GM21528 (cell line): ENCODE measurements at regions not wholly inside any gene's neighbourhood (a gene's known extent, or its start where the extent isn't known, plus 50 kb on each side); places are given as distances from the start of the nearest gene placed in this dataset.

ENCODE experiments used
- ATAC-seq: cut with Tn5 transposase; IDR thresholded peaks from one replicate; pipeline ENCODE4 v1.9.1; 2021; ENCODE audit warnings: mild to moderate bottlenecking, moderate library complexity; ENCODE audit not compliant: unreplicated experiment, low FRiP score

- ATAC-seq = no peak
These were observed 152.7 kb downstream of the TBXT start for GRCh38 chr6:166014966-166015365.

GRCh38 chr6:166010136-166010960 is 157.3 kb downstream of the TBXT start:
- no peak for ATAC-seq

DNA sequence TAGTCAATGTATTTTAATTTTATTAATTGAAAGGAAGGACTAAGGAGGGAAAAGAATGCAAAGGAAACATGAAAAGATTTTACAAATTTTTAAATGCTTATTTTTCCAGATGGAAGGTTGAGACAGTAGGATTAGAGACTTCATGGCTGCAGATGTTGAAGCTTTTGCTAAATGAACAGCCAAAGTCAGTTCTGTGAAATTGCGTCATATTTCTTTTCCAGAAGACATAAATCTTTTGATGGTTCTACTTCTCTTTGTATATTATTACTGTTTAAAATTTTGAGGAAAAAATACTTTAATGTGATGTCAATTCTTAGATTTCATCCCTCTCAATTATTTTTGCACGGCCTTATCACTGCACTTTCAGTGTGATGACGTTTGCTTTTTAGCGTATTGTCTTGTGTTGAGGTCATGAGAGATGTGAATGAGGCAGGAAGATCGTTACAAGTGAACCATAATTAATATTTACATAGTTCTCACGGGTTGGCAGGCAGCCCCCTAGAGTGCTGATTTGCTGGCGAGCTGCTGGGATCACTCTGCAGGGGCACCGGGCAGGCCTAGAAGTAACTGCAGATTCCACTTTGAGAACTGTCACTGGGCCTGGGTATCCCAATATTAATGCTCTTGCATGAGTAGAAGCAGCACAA is 158.1 kb downstream of the TBXT start:
- no peak for ATAC-seq

DNA sequence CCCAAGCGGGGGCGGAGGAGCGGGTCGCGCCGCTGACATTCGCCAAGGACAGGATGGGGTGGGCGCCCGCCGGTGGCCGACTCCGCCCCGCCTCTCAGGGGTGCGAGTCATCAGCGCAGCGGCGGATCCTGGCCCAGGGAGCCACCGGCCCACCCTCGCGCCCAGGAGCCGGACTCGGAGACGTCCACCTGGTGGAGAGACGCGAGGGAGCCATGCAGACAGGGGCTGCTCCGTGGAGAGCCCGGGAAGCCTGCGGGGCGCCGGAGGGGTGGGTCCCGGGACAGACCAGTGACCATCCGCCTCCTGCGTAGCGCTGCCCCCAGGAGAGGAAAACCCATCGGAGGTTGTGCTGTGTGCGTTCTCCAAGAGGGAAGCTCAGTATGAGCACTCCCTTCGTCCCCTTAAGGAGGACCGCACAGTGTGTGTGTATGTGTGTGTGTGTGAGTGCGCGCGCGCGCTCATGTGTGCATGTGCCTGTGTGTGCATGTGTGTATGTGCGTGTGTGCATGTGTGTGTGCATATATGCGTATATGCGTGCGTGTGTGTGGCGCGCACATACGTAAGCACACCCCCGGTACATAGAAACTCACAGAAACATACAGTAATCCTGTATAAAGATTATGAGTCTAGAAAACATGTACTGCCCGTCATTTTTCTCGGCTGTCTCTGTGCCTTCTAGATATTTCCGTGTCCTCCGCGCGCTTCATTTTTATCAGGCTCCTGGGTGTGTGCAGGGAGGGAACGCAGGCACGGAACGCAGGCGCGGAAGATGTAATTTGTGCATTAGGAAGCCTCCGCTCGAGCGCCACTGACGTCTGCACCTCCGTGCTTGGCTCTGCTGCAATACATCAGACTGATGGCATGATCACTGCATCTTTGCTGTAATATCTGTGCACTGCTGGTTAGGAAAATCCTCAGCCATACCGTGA is 158.9 kb downstream of the TBXT start:
- no peak for ATAC-seq

- no peak for ATAC-seq
These were observed 160.0 kb downstream of the TBXT start for GRCh38 chr6:166007349-166008263.

DNA sequence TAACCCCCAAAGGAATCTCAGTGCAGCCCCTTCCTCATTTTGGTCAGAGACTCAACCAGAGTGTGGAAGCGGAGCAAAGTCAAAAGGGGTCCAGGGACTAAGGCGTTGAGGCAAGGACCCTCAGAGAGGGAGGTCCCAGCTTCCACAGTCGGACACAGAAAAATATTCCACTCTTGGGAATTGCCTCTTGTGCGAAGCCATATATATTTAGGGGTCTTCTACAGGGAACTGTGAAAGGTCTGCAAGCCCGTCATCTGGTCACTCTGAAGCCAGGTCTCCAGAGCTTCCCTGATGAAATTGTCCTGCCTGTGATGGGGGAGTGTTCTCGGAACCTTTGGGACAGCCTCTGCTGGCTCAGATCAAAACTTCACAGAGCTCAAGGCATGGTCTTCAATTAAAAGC is 160.8 kb downstream of the TBXT start:
- no peak for ATAC-seq

DNA sequence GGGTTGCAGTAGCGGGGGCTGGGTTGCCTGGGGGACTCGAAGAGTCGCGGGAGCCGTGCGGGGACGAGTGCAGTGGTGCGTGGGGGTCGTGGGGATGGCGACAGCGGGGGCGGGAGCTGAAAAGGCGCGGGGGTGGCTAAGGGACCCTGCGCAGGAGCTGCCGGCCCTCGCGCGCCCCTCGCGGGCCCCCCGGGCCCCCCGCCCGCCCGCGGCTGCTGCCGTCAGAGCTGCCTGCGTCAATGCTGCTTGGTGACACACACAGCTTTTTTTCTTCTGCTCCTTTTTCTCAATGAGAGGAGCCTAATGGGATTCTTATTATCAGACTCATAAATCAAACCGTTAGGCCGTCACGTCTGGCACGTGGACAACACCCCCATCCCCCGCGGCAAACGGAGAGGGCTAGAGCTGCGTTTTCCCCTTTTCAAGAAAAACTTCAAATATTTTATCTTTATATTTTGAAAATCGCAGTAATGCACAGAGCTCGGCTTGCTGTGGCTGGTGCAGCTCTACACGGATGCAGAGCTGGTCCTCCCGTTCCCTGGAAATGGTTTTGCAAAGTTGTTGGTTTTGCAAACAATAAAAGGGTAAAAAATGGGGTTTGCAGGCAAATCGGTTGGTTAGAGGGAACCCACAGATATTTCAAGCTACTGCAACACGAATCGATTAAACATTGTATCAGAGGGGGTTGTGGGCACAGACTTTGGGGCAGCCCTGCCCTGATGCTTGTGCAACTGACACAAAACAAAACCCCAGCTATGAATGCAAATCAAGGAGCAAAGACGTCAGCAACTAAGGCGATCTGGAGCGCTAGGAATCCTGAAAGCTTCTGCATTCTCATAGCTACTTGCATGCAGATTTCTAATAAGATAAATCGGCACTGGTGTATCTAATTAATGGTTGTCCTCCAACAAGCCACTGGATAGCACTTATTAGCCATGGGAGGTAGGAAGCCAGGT is 161.4 kb downstream of the TBXT start:
- no peak for ATAC-seq

DNA sequence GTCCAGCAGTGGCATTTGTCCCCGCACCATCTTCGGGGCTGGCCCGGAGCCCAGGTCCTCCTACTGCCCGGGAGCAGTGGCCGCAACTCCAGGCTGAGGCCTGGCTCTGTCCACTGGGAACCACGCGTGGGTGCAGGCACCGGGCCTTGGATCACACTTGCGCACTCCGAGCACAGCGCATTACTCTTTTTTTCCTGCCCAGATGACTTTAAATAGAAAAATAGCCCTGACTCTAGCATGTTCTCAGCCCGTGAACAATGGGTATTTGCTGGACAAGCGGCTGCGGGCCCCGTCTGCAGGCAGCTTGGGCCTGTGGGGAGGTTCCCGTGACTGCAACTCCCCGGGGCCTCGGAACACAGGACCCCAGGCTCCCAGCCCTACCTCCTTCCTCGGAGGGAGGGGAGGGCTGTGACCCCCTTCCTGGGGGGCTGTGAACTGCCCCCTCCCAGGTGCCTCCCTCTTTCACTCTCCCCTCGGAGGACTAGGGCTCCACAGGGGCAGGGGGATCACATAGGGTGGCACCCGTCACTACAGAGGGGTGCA is 162.2 kb downstream of the TBXT start:
- no peak for ATAC-seq

DNA sequence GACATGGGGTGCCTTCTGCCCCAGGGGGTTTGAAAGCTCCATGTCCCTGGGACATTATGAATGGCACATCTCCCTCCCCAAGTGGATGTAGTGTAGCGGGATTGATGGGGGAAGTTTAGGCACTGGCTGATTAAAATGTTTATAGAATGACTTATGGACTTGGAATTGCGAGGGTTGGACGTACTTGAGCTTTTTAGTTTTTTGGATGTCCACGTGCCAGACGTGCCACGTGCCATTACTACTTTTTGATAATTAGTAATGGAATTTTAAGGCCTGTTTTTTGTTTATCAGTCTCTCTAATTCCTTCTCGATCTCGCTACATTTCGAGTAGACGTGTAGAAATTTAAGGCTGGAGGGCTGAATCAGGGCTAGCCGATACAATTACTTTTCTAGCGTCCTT is 162.8 kb downstream of the TBXT start:
- no peak for ATAC-seq

DNA sequence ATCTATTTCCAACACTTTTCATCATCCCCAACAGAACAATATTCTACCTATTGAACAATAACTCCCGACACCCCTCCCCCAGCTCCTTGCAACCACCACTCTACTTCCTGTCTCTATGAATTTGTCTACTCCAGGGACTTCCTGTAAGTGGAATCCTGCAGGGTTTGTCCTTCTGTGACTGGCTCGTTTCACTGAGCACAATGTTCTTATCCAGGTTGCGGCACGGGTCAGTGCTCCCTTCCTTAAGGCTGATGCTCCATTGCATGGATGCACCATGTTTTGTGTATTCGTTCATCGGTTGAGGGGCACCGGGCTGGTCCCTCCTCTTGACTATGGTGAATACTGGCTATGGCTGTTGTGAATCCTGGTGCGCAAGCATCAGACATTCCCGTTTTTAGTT is 163.2 kb downstream of the TBXT start:
- ATAC-seq = no peak

DNA sequence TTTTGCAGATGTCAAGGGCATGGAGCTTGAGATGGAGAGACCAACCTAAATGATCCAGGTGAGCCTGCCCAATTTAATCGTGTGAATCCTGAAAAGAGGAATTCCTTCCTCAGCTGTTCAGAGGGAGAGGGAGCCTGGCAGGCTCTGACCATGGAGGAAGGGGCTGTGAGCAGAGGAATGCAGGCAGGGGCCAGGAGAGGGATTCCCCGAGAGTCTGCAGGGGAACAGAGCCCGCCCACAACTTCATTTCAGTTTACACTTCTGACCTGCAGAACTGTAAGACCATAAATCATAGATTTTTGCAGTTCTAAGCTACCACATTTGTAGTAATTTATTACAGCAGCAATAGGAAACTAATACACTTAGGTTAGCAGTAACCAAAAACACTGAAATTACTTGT is 164.1 kb downstream of the TBXT start:
- ATAC-seq = no peak

GRCh38 chr6:166001359-166001758 is 166.3 kb downstream of the TBXT start:
- no peak for ATAC-seq

DNA sequence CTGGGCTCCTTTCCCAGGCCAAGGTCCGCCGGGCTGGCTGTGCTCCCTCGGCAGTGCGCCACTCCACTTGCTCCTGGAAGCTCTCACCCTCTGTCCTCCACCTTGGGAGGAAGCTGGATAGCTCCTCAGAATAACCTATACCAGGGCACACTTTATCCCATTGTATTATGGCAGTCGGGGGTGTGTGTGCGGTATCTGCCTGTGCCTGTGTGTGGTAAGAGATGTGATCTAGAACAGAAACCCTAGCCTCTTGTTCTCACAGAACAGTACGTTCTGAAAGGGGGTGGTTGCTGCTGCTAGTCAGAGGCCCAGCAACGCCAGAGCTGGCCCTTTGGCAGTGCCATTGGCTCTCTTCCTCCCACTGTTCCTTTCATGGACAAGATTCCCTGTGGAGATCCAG is 168.4 kb downstream of the TBXT start:
- ATAC-seq = no peak

DNA sequence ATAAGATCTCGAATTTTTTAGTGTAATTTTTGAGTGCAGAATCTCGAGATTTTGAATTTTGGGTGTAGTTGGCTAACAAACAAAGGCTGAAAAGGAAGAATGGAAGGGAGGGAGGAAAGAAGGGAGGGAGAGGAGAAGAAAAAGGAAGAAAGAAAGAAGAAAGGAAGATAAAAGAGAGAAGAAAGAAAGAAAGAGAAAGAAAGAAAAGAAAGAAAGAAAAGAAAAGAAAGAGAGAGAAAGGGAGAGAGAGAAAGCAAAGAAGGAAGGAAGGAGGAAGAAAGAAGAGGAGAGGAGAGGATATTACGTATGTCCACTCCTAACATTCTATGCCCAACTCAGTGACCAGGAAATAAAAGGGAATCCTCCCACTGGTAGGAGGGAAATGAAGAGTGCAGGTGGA is 169.6 kb downstream of the TBXT start:
- no peak for ATAC-seq

GRCh38 chr6:165991341-165991740 is 176.3 kb downstream of the TBXT start:
- no peak for ATAC-seq

DNA sequence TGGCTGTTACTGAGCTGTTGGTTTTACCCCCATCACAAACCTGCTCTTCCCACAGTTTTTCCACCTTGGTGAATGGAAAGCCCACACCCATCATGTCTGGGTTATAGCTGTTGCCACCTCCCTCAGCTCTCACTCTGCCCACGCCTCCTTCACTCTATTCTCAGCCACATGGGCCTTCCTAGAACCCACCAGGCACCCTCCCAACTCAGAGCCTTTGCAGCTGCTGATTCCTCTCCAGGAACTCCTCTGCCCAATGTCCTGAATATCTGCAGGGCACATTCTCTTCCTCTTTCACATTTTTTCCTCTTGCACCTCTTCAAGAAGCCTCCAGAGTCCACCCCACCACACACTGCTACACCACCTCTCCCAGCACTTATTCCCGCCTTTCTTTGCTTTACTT is 177.4 kb downstream of the TBXT start:
- no peak for ATAC-seq

DNA sequence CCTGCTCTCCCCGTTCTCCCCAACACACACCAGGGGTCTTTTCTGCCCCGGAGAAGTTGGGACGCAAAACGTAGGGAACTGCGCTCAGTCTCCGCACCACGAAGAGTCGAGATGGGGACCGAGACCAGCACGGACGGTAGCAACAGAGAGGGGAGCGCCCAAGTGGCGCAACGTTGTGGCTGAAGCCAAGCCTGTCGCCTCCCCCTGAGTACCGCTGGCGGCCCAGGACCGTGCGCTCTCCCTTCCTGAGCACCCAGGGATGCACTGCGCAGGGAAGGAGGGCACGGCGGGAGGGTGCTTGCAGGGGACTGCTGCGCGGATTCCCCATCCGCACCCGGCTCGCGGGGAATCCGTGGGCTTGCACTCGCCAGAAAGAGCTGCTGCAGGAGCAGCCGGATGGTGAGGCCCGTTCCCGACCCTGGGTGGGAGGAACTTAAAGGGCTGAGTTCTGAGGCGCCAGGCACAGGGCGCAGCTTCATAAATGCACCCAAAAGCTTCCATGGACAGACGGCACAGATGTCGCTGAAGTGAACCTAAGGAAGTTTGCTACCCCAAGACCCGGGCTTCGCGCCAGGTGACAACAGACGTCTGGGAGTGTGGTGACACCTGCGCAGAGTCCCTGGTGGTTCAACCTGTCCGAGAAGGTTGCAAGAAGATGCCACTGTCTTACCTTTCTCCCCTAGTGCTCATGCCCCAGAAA is 178.7 kb downstream of the TBXT start:
- no peak for ATAC-seq

- ATAC-seq = no peak
These were observed 179.3 kb downstream of the TBXT start for GRCh38 chr6:165988302-165988756.
